Fibroblast of lung (primary cell): ENCODE measurements at regions not wholly inside any gene's neighbourhood (a gene's known extent, or its start where the extent isn't known, plus 50 kb on each side); places are given as distances from the start of the nearest gene placed in this dataset.

ENCODE experiments used
- DNase-seq, 2 donors: peaks; one replicate each; pipeline versions ENCODE4 v3.0.0 to v3.0.0-alpha.2; 2010; ENCODE audit warnings: low read depth in 2 of 2
- H2AFZ ChIP-seq: 2 replicates; pipeline ENCODE4 v1.5.1; 2012; ENCODE audit warnings: low read length, control low read depth, inconsistent platforms
- H3K27ac ChIP-seq: 2 replicates; pipeline ENCODE4 v1.5.1; 2011; ENCODE audit warnings: low read length, control low read depth; ENCODE audit not compliant: insufficient read depth
- H3K27me3 ChIP-seq: 2 replicates; pipeline ENCODE4 v1.5.1; 2011; ENCODE audit warnings: mild to moderate bottlenecking, low read length; ENCODE audit not compliant: control insufficient read depth, insufficient read depth
- H3K36me3 ChIP-seq: 2 replicates; pipeline ENCODE4 v1.5.1; 2011; ENCODE audit warnings: low read length; ENCODE audit not compliant: control insufficient read depth, insufficient read depth
- H3K4me1 ChIP-seq: 2 replicates; pipeline ENCODE4 v1.5.1; 2011; ENCODE audit warnings: low read length; ENCODE audit not compliant: control insufficient read depth, insufficient read depth; ENCODE audit errors: extremely low read depth
- H3K4me2 ChIP-seq: 2 replicates; pipeline ENCODE4 v1.5.1; 2011; ENCODE audit warnings: low read length, control low read depth; ENCODE audit not compliant: insufficient read depth; ENCODE audit errors: extremely low read depth
- H3K4me3 ChIP-seq, 4 experiments: fragments of 200-600 bp in 1 of 4; sonication (generic) in 1 of 4; replicated peaks in 1 of 4; 2 replicates each; pipeline ENCODE4 v1.5.1; 2011 to 2016; ENCODE audit warnings: low read length in 4 of 4, low read depth in 3 of 4, mild to moderate bottlenecking in 3 of 4, control low read depth in 2 of 4, inconsistent platforms in 1 of 4, mixed read lengths in 1 of 4; ENCODE audit not compliant: insufficient read depth in 1 of 4; ENCODE audit errors: control extremely low read depth in 1 of 4
- H3K79me2 ChIP-seq: 2 replicates; pipeline ENCODE4 v1.5.1; 2012; ENCODE audit warnings: mild to moderate bottlenecking, low read length, inconsistent platforms; ENCODE audit not compliant: control insufficient read depth, insufficient read depth
- H3K9ac ChIP-seq: 2 replicates; pipeline ENCODE4 v1.5.1; 2011; ENCODE audit warnings: mild to moderate bottlenecking, low read length, control low read depth; ENCODE audit not compliant: insufficient read depth
- H3K9me3 ChIP-seq: 2 replicates; pipeline ENCODE4 v1.5.1; 2012; ENCODE audit warnings: low read depth, low read length; ENCODE audit not compliant: control insufficient read depth, insufficient read depth
- H4K20me1 ChIP-seq: 2 replicates; pipeline ENCODE4 v1.5.1; 2011; ENCODE audit warnings: low read length; ENCODE audit not compliant: control insufficient read depth, insufficient read depth; ENCODE audit errors: extremely low read depth
- EZH2 ChIP-seq: IDR thresholded peaks from 2 replicates; pipeline ENCODE4 v1.5.1; 2012; ENCODE audit warnings: low read length, control low read depth, mild to moderate bottlenecking; ENCODE audit errors: missing control alignments
- TF ChIP-seq, protein P1 (sequence below), 2 donors: IDR thresholded peaks in 1 of 2; conservative IDR thresholded peaks in 1 of 2; 1 replicate in 1 of 2; 2 replicates in 1 of 2; pipeline ENCODE4 v1.5.1; 2011 to 2012; ENCODE audit warnings: low read length in 2 of 2, control low read depth in 1 of 2, inconsistent platforms in 1 of 2, low read depth in 1 of 2, mild to moderate bottlenecking in 1 of 2

DNA sequence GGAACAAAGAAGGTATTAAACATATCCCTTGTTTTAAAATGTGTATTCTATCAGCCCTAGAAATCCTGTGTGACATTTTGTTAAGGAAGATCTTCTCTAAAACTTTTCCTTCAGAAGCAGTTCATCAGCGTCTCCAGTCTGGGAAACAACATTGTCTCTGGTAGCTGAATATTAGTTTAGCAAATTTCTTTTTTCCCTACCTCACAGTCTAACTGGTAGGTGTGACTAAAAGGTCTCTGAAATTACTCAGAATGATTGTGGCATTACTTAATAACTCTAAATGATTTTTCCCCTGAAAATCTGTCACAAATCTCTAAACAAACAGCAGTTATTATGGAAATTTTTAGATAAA lies 1044.8 kb downstream of the FLRT2 start:
- no peaks in the 10 kb centered on the region for H3K27me3 ChIP-seq
- H3K4me1 ChIP-seq, result no peaks in the 10 kb centered on the region
- no peak overlapping the region for H3K9ac ChIP-seq
- TF ChIP-seq EZH2, result no peak
- TF ChIP-seq, protein P1, sequence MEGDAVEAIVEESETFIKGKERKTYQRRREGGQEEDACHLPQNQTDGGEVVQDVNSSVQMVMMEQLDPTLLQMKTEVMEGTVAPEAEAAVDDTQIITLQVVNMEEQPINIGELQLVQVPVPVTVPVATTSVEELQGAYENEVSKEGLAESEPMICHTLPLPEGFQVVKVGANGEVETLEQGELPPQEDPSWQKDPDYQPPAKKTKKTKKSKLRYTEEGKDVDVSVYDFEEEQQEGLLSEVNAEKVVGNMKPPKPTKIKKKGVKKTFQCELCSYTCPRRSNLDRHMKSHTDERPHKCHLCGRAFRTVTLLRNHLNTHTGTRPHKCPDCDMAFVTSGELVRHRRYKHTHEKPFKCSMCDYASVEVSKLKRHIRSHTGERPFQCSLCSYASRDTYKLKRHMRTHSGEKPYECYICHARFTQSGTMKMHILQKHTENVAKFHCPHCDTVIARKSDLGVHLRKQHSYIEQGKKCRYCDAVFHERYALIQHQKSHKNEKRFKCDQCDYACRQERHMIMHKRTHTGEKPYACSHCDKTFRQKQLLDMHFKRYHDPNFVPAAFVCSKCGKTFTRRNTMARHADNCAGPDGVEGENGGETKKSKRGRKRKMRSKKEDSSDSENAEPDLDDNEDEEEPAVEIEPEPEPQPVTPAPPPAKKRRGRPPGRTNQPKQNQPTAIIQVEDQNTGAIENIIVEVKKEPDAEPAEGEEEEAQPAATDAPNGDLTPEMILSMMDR (conservative IDR thresholded peaks at IDR 0.05 in 1 of 2, IDR thresholded peaks at IDR 0.05 in 1 of 2; ENCODE audit: low read depth in 1 of 2, low read length in 2 of 2), result no peak
- no peak overlapping the region for H3K4me2 ChIP-seq
- no peaks in the 10 kb centered on the region for H3K79me2 ChIP-seq
- H3K9me3 ChIP-seq, result no peaks in the 10 kb centered on the region
- no peak overlapping the region for H3K27ac ChIP-seq
- no peak overlapping the region for H2AFZ ChIP-seq
- no peak overlapping the region for H3K4me3 ChIP-seq
- no peaks in the 10 kb centered on the region for H3K36me3 ChIP-seq
- DNase-seq, result no peak
- H4K20me1 ChIP-seq, result no peaks in the 10 kb centered on the region

DNA sequence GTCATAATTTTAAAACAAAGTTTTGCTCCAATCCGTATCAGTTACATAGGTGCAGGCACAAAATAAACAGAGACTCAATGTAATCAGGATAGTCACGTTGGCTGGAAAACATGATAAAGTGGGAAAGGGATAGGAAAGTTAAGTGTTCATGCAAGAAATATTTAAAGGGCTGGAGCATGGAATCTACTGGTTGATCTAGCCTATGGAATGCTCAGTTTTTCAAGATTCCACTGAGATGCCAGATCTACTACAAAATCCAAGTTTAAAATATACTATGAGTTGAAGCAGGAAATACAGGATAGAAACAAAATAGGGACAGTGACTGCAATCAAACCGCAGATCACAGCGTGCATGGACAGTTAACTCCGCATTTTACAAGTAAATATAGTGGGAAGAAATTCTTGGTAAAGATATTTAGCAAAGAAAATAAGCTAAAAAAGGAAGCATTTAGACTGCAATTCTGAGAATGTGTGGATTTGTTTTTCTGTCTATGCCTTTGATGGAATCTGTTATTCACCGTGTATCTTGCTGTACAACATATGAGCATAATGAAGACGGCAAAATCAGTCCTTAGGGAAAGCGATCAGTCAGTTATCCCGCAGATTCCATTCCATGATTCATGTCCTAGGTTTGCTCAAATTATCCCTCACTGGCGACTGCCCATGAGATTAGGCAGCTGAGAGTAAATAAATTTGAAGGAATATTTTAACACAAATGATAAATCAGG lies 1044.3 kb downstream of the FLRT2 start:
- no peaks in the 10 kb centered on the region for H3K4me1 ChIP-seq
- no peak overlapping the region for H2AFZ ChIP-seq
- H3K4me3 ChIP-seq, result no peak overlapping the region
- no peak overlapping the region for H3K9ac ChIP-seq
- H3K4me2 ChIP-seq, result no peak overlapping the region
- H3K27me3 ChIP-seq, result no peaks in the 10 kb centered on the region
- DNase-seq, result peak; percentile 20 to 57
- no peaks in the 10 kb centered on the region for H3K79me2 ChIP-seq
- H4K20me1 ChIP-seq, result no peaks in the 10 kb centered on the region
- no peaks in the 10 kb centered on the region for H3K36me3 ChIP-seq
- H3K9me3 ChIP-seq, result no peaks in the 10 kb centered on the region
- H3K27ac ChIP-seq, result no peak overlapping the region
- TF ChIP-seq EZH2, result no peak
- TF ChIP-seq, protein P1 (conservative IDR thresholded peaks at IDR 0.05 in 1 of 2, IDR thresholded peaks at IDR 0.05 in 1 of 2; ENCODE audit: low read depth in 1 of 2, low read length in 2 of 2), result no peak

DNA sequence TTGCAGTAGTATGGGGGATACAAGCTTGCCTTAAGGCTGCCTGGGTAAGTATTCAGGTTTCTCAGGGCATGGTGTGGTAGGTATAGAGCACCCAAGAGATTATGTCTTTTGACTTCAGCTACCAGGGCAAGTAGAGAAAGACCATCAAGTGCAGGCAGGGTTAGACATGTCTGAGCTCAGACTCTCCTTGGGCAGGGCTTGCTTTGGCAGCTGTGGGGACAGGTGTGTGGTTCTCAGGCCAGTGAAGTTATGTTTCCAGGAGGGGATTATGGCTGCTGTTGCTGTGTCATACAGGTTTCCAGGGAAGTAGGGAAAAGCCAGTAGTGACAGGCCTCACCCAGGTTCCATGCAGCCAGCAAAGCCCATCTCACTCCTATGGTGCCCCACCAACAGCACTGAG lies 1040.4 kb downstream of the FLRT2 start:
- Histone ChIP-seq H3K9ac (no peak overlapping the region), H3K9me3 (no peaks in the 10 kb centered on the region), H3K4me2 (no peak overlapping the region), H3K4me3 (no peak overlapping the region), H2AFZ (no peak overlapping the region), H3K79me2 (no peaks in the 10 kb centered on the region), H3K27ac (no peak overlapping the region), H4K20me1 (no peaks in the 10 kb centered on the region), H3K27me3 (no peaks in the 10 kb centered on the region), H3K36me3 (no peaks in the 10 kb centered on the region), H3K4me1 (no peaks in the 10 kb centered on the region)
- no peak for TF ChIP-seq EZH2
- TF ChIP-seq, protein P1 (conservative IDR thresholded peaks at IDR 0.05 in 1 of 2, IDR thresholded peaks at IDR 0.05 in 1 of 2; ENCODE audit: low read depth in 1 of 2, low read length in 2 of 2), result no peak
- no peak for DNase-seq
